Stomach (tissue), 4 donors: ENCODE measurements at regions not wholly inside any gene's neighbourhood (a gene's known extent, or its start where the extent isn't known, plus 50 kb on each side); places are given as distances from the start of the nearest gene placed in this dataset.
"Not testable (repeated sequence)": the region's sequence is repeated elsewhere in the genome, so short reads cannot be mapped to it uniquely, and the experiment has no call there.

Experiments used
- POLR2A ChIP-seq, 4 donors: fragments of 450-650 bp; IDR thresholded peaks; one replicate each; pipeline ENCODE4 v1.6.1; 2016; ENCODE audit warnings: antibody characterized with exemption in 4 of 4, control low read depth in 2 of 4, mild to moderate bottlenecking in 1 of 4, moderate library complexity in 1 of 4
- TF ChIP-seq, protein P1 (sequence below), 7 experiments: fragments of 450-650 bp in 4 of 7; fragments of 200-600 bp in 3 of 7; sonication (generic) in 3 of 7; IDR thresholded peaks; one replicate each; pipeline ENCODE4 v1.5.1; 2016 to 2019; ENCODE audit warnings: antibody characterized with exemption in 7 of 7, control low read depth in 2 of 7, mild to moderate bottlenecking in 1 of 7

DNA sequence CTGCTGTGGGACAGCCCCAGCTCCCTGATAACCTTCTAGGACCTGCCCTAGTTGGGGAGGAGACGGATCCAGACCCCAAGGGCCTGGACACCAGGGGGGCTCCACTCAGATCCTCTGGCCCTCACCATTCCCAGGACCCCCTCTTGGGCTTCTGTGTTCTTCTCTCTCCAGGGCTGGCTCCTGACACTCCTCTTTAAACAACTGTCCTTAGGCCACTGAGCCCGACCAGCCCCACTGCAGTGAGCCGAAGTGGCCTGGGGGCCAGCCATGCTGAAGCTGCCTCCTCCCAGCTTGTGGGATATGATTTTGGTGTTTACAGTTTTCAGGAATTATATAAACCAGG lies 272.4 kb upstream of the SFSWAP start:
- TF ChIP-seq, protein P1, sequence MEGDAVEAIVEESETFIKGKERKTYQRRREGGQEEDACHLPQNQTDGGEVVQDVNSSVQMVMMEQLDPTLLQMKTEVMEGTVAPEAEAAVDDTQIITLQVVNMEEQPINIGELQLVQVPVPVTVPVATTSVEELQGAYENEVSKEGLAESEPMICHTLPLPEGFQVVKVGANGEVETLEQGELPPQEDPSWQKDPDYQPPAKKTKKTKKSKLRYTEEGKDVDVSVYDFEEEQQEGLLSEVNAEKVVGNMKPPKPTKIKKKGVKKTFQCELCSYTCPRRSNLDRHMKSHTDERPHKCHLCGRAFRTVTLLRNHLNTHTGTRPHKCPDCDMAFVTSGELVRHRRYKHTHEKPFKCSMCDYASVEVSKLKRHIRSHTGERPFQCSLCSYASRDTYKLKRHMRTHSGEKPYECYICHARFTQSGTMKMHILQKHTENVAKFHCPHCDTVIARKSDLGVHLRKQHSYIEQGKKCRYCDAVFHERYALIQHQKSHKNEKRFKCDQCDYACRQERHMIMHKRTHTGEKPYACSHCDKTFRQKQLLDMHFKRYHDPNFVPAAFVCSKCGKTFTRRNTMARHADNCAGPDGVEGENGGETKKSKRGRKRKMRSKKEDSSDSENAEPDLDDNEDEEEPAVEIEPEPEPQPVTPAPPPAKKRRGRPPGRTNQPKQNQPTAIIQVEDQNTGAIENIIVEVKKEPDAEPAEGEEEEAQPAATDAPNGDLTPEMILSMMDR (IDR thresholded peaks at IDR 0.05): not testable (repeated sequence)
- TF ChIP-seq POLR2A (IDR thresholded peaks at IDR 0.05): not testable (repeated sequence)
